ENCODE measurements at regions not wholly inside any gene's neighbourhood (a gene's known extent, or its start where the extent isn't known, plus 50 kb on each side); places are given as distances from the start of the nearest gene placed in this dataset.
"Not testable (repeated sequence)": the region's sequence is repeated elsewhere in the genome, so short reads cannot be mapped to it uniquely, and the experiment has no call there.

- DNase-seq (ENCODE audit: low read depth, low spot score) = no peak
- H3K4me3 ChIP-seq (ENCODE audit: low read depth, low read length) = no peak overlapping the region
- no peak for TF ChIP-seq CTCF (IDR thresholded peaks at IDR 0.05; ENCODE audit: insufficient read depth, low read length, missing control alignments)
- POLR2A ChIA-PET = no interaction called here
- CTCF ChIA-PET = no interaction called here
Observed at GRCh38 chr4:100875296-100876068, 357.7 kb upstream of the EMCN start.

- ChIA-PET CTCF (no interaction called here), POLR2A (no interaction called here)
- TF ChIP-seq CTCF (IDR thresholded peaks at IDR 0.05; ENCODE audit: insufficient read depth, low read length, missing control alignments) = no peak
- DNase-seq (ENCODE audit: low read depth, low spot score) = no peak
- H3K4me3 ChIP-seq (ENCODE audit: low read depth, low read length) = no peak overlapping the region
Observed at GRCh38 chr4:100872811-100873210, 355.0 kb upstream of the EMCN start.

- no peak overlapping the region for H3K4me3 ChIP-seq (ENCODE audit: low read depth, low read length)
- ChIA-PET CTCF (no interaction called here), POLR2A (no interaction called here)
- no peak for TF ChIP-seq CTCF (IDR thresholded peaks at IDR 0.05; ENCODE audit: insufficient read depth, low read length, missing control alignments)
- DNase-seq (ENCODE audit: low read depth, low spot score) = no peak
Observed at GRCh38 chr4:100870940-100871772, 353.3 kb upstream of the EMCN start.

- no peak overlapping the region for H3K4me3 ChIP-seq (ENCODE audit: low read depth, low read length)
- ChIA-PET CTCF (no interaction called here), POLR2A (no interaction called here)
- no peak for TF ChIP-seq CTCF (IDR thresholded peaks at IDR 0.05; ENCODE audit: insufficient read depth, low read length, missing control alignments)
- DNase-seq (ENCODE audit: low read depth, low spot score) = no peak
Observed at GRCh38 chr4:100869276-100869675, 351.5 kb upstream of the EMCN start.

- POLR2A ChIA-PET; DNase-seq (ENCODE audit: low read depth, low spot score); H3K4me3 ChIP-seq (ENCODE audit: low read depth, low read length); CTCF ChIA-PET: not testable (repeated sequence)
Observed at GRCh38 chr4:100868281-100868680, 350.5 kb upstream of the EMCN start.

GRCh38 chr4:100852326-100852725, 334.5 kb upstream of the EMCN start:
- CTCF ChIA-PET = no interaction called here
- DNase-seq (ENCODE audit: low read depth, low spot score) = no peak
- POLR2A ChIA-PET = no interaction called here
- H3K4me3 ChIP-seq (ENCODE audit: low read depth, low read length) = no peak overlapping the region
- TF ChIP-seq CTCF (IDR thresholded peaks at IDR 0.05; ENCODE audit: insufficient read depth, low read length, missing control alignments) = no peak
